Right forelimb (tissue), 1 donor: ENCODE measurements at regions not wholly inside any gene's neighbourhood (a gene's known extent, or its start where the extent isn't known, plus 50 kb on each side); places are given as distances from the start of the nearest gene placed in this dataset.

Experiments
- DNase-seq: peaks from one replicate; pipeline ENCODE4 v3.0.0-alpha.2; 2018

- no peak for DNase-seq
These were observed 351.8 kb upstream of the CDH11 start for GRCh38 chr16:65473699-65474098.

DNA sequence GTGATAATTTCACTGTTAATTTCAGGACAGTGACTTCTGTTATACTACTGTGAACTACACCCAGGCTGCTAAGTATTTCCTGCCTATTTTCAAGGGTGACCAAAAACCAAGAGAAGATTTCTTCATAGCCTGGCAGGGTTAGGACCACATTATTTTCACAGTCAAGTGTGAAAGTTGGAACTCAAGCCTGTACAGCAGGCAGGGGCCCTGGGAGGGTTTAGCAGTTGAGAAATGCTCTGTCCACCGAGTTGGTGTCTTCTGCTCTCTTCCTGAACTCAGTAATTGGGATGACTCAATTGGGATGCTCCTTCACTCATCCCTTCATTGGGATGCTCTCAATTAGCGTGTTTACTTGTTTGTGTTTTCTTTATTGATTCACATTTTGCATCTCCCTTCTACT lies 347.3 kb upstream of the CDH11 start:
- no peak for DNase-seq

GRCh38 chr16:65468133-65468532 lies 346.3 kb upstream of the CDH11 start:
- DNase-seq = no peak

- no peak for DNase-seq
These were observed 341.9 kb upstream of the CDH11 start for GRCh38 chr16:65463652-65464260.

GRCh38 chr16:65457084-65457483 lies 335.2 kb upstream of the CDH11 start:
- no peak for DNase-seq

DNA sequence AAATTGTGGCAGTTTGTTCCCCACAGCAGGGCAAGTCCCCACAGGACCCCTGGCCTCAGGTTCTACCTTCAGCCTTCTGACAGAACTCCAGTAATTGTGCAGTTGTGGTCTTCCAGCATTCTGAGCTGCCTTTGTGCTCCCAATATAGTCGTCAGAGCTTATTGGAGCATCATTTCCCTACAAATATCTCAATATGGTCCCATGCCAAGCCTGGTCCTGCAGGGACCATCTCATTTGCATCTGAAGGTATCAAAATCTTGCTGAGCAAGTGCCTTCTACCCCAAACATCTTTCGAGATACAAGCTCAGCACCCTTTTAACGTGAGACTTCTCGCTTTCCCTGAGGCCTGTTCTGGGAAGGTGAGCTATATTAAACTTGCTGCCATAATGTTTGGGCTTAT lies 333.9 kb upstream of the CDH11 start:
- DNase-seq = no peak

- DNase-seq = no peak
These were observed 331.8 kb upstream of the CDH11 start for GRCh38 chr16:65453646-65454045.

DNA sequence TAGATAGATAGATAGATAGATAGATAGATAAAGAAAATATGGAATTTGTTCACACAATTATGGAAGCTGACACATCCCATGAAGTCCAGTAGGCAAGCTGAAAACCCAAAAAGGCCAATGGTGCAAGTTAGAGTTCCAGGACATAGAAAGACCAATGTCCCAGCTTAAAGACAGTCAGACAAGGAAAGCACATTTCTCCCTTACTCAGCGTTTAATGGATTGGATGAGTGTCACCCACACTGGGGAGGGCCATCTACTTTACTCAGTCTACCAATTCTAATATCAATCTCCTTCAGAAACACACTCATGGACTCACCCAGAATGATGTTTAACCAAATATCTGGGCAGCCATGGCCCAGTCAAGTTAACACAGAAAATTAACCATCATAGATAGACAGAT lies 327.7 kb upstream of the CDH11 start:
- no peak for DNase-seq

DNA sequence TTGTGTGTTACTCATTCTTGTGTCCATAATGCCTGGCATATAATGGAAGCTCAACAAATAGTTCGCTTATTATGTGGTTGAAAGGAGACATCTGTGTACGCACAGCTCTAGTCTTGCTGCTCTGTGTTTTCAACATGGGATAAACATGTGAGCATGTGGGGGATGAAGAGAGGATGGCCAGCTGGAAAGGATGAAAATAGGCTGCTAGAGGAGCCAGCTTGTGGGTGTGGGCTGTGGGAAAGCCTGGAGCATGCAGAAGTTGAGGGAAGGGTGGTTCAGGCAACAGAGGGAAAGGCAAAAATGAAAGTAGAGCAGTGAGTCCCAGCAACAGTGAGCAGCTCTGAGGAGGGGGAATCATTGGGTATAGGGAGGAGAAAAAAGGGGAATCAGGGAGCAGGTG lies 324.6 kb upstream of the CDH11 start:
- DNase-seq = no peak

DNA sequence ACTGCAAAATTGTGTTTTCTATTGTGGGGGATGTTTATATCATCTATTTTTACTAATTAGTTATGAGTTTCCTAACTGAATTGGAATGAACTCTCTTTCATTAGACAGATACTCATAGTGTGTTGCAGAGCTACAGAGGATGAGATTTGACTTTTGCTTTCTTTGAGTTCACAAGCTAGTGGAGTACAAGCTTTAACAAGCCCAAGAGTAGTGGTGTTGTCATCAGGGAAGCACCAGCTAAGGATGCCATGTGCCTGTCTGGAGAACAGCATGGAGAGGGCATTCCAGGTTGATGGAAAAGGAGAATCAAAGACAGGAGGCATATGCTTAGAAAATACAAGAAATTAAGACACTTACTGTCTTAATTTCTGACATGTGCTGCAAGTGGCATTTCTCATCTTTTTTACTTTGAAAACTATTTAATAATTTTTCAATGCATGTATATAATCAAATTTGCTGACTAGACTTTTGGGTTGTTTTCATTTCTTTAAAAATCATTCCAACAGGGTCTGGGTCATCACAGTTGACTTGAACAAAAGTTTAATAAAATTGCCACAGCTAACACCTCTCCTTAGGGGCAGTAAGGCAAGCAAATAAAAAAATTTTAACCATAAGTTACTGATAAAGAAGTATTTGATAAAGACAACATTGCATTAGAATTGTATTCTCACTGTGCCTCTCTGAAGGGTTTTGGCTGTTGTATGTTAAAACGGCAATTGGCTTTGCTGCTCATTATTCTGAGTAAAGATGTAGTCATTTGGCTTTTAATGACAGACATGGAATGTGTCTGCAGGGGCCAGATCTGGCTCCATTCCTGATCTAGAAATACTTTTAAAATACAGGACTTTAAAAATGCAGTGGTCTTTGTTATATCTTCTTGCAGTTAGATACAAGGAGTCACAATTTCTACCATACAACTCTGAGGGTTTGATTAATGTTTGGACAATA lies 323.7 kb upstream of the CDH11 start:
- DNase-seq = no peak

GRCh38 chr16:65441501-65441900 lies 319.6 kb upstream of the CDH11 start:
- DNase-seq = no peak

DNA sequence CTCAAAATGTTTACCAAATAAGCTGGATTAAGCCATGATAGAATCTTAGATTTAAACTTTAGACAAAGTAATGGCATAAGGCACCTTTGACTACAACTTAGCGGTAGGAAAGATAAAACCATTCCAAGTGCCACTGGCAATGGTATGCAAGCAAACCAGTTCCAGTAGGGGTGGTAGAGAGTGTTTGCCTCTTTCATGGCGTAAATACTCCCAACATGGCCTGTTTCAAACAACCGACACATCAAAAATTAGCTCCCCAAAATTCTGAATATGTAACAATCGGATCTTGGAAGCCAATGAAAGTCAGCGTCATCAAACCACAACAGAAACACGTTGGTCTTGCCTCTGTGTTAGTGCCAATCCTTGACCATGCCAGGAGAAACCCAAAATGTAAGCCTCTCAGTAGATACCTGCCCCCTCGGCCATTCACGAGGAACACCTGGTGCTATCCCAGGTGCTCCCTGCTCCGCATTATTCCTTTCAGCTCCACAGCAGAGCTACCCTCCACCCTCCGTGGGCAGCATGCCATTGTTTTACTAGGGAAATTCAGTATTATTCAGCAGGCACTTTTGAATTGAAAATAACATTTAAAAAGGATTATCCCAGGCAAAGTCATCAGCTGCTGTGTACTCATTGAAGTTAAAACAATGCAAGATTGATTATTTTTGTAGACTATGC lies 307.8 kb upstream of the CDH11 start:
- DNase-seq = no peak

- DNase-seq = no peak
These were observed 304.6 kb upstream of the CDH11 start for GRCh38 chr16:65426484-65426883.

- no peak for DNase-seq
These were observed 301.1 kb upstream of the CDH11 start for GRCh38 chr16:65422934-65423333.

GRCh38 chr16:65421596-65421995 lies 299.7 kb upstream of the CDH11 start:
- no peak for DNase-seq

DNA sequence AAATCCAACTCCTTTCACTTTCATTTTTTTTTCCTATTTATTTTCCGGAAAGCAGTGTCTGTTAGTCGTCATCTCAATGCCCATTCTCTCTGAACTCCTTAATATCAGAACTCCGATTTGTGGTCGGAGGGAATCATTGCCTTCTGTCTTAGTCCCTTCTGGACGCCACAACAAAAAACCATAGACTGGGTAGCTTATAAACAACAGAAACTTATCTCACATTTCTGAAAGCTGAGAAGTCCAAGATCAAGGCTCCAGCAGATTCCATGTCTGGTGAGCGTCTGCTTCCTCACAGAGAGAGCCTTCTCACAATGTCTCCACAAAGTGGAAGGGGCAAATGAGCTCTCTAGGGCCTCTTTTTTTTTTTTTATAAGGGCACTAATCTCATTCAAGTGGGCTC lies 296.6 kb upstream of the CDH11 start:
- DNase-seq = no peak

- no peak for DNase-seq
These were observed 293.6 kb upstream of the CDH11 start for GRCh38 chr16:65415460-65415859.

GRCh38 chr16:65414284-65414984 lies 292.6 kb upstream of the CDH11 start:
- DNase-seq = no peak

- DNase-seq = no peak
These were observed 292.0 kb upstream of the CDH11 start for GRCh38 chr16:65413861-65414260.

GRCh38 chr16:65410801-65411200 lies 288.9 kb upstream of the CDH11 start:
- DNase-seq = no peak

DNA sequence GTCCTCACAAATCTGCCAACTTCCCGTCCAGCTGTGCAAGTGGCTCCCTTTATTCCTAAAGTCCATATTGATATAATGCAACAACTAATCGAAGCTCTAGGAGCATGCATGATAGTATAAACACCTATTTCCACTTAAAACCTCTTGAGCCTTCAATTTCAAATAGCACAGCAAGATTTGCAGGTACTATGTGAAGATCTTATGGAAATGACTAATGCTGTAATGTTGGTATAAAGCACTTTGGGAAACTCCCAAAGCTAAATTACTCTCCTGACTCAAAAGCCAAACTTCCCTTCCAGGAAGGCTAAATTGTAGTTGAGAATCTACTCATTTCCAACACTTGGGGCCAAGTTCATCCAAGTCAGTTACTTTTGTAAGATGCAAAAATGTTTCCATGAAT lies 287.6 kb upstream of the CDH11 start:
- no peak for DNase-seq

DNA sequence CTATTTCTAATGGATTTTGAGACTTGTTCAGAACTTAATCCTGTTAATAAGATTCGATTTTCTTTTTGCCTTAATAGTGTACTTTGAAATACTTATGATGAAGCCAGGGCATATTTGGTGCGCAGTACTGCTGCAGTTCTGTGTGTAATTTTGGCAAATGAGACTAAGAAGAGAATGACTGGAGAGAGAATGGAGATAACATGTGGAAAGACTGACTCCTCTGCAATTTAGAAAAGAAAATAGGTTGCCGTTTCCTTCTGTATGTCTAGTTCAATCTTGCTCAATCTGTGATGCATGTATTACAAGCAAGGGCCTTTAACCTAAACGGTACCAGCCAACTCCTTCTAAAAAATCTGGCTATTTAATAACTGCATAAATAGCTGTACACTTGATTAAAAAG lies 285.1 kb upstream of the CDH11 start:
- DNase-seq = no peak

- no peak for DNase-seq
These were observed 284.3 kb upstream of the CDH11 start for GRCh38 chr16:65406116-65406515.
